Ishikawa (cell line): ENCODE measurements at regions not wholly inside any gene's neighbourhood (a gene's known extent, or its start where the extent isn't known, plus 50 kb on each side); places are given as distances from the start of the nearest gene placed in this dataset.

Experiments
- CEBPB ChIP-seq: IDR thresholded peaks from 2 replicates; pipeline ENCODE4 v1.6.1; 2012
- CREB1 ChIP-seq: IDR thresholded peaks from 2 replicates; pipeline ENCODE4 v1.6.1; 2012; ENCODE audit warnings: low read depth
- EGR1 ChIP-seq: IDR thresholded peaks from 2 replicates; pipeline ENCODE4 v1.6.1; 2012
- EP300 ChIP-seq: IDR thresholded peaks from 2 replicates; pipeline ENCODE4 v1.6.1; 2012; ENCODE audit warnings: borderline replicate concordance
- FOXM1 ChIP-seq: IDR thresholded peaks from 2 replicates; pipeline ENCODE4 v1.6.1; 2012; ENCODE audit warnings: low read depth, borderline replicate concordance
- NFIC ChIP-seq: IDR thresholded peaks from 2 replicates; pipeline ENCODE4 v1.6.1; 2012
- RAD21 ChIP-seq: IDR thresholded peaks from 2 replicates; pipeline ENCODE4 v1.6.1; 2012; ENCODE audit warnings: low read depth
- REST ChIP-seq: IDR thresholded peaks from 2 replicates; pipeline ENCODE4 v1.6.1; 2012; ENCODE audit warnings: low read depth, mild to moderate bottlenecking
- TAF1 ChIP-seq: IDR thresholded peaks from 2 replicates; pipeline ENCODE4 v1.6.1; 2012; ENCODE audit warnings: low read depth, mild to moderate bottlenecking
- TCF12 ChIP-seq: IDR thresholded peaks from 2 replicates; pipeline ENCODE4 v1.6.1; 2012; ENCODE audit warnings: low read depth
- TEAD4 ChIP-seq: IDR thresholded peaks from 2 replicates; pipeline ENCODE4 v1.6.1; 2012
- YY1 ChIP-seq: IDR thresholded peaks from 2 replicates; pipeline ENCODE4 v1.6.1; 2012; ENCODE audit warnings: low read depth
- TF ChIP-seq, protein P1 (sequence below): IDR thresholded peaks from 2 replicates; pipeline ENCODE4 v1.6.1; 2012

DNA sequence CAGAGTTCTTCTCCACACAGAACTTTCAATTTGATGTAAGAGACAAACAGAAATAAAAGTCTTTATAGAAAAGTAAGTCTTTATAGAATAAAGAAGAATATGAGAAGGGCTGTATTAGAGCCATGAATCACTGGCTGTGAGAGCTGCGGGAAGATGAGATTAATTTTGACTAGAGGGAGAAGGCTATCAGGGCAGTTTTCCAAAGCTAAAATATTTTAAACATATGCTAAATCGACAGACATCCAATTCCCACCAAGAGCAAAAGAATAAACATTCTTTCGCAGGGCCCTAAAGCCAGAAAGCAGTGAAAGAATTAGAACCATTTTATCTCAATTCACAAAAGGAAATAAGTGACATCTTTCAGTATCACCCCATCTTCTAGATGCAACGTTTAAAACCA, 208.3 kb upstream of the MAP3K1 start:
- TF ChIP-seq NFIC: no peak
- no peak for TF ChIP-seq EGR1
- TF ChIP-seq, protein P1, sequence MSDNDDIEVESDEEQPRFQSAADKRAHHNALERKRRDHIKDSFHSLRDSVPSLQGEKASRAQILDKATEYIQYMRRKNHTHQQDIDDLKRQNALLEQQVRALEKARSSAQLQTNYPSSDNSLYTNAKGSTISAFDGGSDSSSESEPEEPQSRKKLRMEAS: no peak
- TF ChIP-seq CEBPB: no peak
- TF ChIP-seq EP300: no peak
- no peak for TF ChIP-seq TAF1
- TF ChIP-seq FOXM1: no peak
- TF ChIP-seq RAD21: no peak
- no peak for TF ChIP-seq REST
- no peak for TF ChIP-seq YY1
- TF ChIP-seq TEAD4: no peak
- no peak for TF ChIP-seq CREB1
- no peak for TF ChIP-seq TCF12
